GM18867 (cell line): ENCODE measurements at regions not wholly inside any gene's neighbourhood (a gene's known extent, or its start where the extent isn't known, plus 50 kb on each side); places are given as distances from the start of the nearest gene placed in this dataset.

Experiments
- ATAC-seq: cut with Tn5 transposase; IDR thresholded peaks from one replicate; pipeline ENCODE4 v1.9.1; 2021; ENCODE audit warnings: mild to moderate bottlenecking, moderate library complexity; ENCODE audit not compliant: unreplicated experiment

DNA sequence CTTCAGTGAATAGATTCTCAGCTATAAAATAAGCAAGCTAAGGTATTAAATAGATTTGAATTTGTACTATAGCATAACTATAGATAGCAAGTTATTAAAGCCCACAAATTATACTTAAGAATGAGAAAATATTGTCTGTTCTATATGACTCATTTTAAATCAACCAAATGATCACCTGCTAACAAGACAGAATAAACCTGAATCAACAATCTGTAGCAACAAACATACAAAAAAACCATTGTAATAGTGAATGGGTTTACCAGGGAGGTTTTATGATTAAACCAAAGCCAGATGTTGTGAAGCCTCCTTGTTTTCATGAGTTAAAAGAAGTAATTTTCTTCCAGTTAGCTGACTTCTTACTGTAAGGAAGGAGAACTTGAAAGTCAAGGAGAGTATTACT lies 71.9 kb upstream of the HTR1B start:
- ATAC-seq, result no peak

DNA sequence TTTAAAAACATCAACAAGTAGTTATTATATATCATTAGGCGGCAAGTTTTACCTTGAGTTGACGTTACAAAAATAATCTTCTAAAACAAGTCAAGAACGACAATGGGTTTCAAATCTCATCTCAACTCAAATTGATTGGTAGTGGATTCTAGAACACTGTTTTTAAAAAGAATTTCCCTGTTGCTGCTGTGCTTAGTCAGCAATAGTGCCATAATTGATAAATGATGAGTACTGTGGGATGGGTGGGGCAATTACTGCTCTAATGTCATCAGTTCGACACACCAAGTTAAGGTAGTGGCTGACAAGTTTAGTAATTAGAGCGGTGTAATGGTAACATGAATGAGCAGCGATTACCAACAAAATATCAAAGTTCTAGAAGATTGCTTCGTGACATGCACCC lies 73.4 kb upstream of the HTR1B start:
- no peak for ATAC-seq

DNA sequence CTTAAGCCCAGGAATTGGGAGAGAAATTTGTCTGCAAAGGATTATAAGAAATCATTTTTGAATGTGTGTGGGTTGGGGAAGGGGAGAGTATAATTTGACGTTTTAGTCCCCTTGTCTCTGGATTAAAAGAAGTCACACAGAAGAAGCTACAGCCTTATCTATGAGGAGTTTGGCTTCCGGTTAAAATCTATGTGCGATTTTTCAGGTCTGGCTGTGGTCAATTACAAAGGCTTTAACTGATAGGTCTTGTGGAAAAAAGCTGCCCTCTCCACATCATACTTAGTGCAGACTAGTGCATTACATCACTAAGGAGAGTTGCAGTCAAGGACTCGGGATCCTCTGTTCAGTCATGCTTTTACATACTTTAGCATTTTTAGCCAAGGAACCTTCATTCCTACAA lies 80.3 kb upstream of the HTR1B start:
- ATAC-seq, result no peak

DNA sequence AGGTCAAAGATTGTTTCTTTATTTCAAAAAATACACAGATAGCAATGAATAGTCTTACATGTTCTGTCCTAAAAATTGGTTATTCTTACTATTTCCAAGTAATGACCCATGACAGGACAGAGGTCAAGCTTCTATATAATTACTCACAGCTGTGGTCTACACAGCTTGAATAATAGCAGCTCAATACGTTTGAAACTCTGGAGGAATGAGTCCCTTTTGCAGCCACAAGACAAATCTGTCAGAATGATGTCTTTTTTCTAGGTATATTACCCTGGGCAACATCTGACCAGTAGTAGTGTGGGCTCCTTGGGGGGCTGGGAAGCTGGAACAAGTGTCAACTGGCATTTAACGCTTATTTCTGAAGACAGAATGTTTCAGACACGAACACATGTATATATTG lies 84.9 kb upstream of the HTR1B start:
- peak; percentile 42 for ATAC-seq

DNA sequence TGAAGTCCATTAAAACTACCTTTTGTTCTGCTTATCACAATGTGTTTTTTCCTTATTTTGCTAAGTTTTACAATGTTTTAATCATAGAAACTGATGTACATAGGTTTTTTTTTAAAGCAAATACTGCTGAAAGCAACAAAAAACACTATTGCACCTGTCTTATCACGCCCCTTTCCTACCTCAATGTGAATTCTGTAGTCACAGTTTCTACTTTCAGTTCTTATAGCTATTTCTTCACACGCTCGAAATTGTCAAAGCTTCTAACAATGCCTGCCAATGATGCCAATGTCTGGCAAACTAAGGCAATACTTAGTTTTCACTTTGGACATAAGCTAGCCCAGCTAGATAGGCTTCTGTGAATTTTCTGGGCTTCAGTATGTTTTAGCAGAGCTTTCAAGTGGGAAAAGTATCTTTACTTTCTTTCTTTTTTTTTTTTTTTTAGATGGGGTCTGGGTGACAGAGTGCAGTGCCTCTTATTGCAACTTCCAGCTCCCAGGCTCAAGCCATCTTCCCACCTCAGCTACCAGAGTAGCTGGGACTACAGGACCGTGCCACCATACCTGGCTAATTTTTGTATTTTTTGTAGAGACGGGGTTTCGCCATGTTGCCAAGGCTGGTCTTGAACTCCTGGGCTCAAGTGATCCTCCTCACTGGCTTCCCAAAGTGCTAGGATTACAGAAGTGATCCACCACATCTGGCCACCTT lies 85.5 kb upstream of the HTR1B start:
- ATAC-seq, result peak; percentile 65

DNA sequence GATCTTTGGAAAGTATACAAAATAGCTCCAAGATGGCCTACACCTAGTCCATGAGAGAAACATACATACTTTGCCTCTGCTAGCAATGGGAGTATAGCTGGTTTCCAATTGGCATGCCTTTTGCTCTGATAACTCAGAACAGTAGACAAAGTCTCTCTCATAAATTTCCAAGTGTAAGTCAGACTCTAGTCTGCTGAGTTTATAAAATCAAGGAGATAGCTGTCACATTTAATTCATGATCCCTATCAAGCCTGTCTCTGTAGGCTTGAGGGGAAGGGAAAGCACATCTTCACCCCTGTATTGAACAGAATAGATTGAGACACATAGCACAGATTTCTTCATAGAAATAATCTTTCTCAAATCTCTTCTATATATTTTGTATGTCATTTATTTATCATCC lies 87.8 kb upstream of the HTR1B start:
- no peak for ATAC-seq

DNA sequence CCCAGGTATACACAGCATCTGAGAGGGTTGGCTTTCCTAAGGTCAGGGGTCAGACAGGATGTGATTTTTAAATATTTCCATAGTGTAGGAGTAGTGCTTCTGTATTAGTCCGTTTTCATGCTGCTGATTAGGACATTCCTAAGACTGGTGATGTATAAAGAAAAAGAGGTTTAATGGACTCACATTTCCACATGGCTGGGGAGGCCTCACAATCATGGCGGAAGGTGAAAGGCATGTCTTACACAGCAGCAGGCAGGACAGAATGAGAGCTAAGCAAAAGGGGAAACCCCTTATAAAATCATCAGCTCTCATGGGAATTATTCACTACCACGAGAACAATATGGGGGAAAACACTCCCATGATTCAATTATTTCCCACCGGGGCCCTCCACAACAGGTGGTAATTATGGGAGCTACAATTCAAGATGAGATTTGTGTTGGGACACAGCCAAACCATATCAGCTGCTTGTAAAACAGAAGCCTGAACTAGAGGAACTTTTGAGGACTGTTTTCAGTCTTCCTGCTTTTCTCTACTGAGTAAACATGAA lies 91.0 kb upstream of the MEI4 start:
- ATAC-seq, result no peak

DNA sequence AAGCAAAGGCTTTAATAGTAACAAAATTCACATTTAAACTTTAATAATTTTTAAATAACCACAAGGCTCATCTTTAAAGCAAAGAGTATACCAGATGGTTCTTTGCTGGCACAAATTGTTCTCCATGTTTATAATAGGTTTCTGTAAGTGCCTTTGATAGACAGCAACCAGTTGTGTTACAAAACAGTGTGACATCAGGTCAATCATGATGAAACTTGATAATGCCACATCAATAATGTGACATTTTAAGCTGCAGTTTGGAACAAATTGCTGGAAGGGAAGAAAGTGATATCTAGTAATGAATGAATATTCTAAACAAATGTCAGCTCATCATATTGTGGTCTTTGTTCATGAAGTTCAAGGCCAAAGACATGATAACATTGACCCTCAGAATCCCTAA lies 87.5 kb upstream of the MEI4 start:
- ATAC-seq, result no peak

DNA sequence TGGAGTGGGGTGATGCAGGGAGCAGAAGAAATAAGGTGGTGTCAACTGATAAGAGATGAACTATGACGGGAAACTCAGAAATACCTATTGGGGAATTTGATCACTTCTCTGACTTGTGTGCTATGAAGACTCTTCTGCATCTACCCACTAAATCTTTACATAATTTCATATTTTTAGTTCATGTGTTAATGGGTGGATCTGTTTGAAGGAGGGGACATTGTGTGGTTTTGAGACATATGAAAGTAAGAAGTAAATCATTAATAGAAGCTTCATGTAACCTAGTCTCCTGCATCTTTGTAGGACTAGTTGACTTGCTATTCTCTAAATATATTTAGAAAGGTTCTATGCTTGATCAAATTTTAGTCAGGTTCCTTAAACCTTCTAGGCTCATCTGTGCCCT lies 86.6 kb upstream of the MEI4 start:
- peak; percentile 57 for ATAC-seq

DNA sequence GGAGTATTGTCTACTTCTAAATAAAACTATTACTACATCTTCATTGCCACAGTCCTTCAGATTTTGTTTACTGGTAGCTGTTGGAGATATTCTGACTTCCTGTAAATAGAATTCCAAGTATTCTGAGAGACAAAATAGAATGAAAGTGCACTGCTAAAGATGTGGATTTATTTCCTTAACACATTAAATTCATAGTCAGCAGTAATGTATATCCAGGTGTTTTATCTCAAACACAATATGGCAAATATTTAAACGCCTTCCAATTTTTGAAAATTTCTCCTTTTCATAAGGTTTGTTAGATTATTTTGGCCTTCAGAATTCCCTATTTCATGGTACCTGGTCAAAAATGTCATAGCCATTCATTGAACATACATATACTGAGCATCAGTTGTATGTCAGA lies 84.3 kb upstream of the MEI4 start:
- no peak for ATAC-seq

DNA sequence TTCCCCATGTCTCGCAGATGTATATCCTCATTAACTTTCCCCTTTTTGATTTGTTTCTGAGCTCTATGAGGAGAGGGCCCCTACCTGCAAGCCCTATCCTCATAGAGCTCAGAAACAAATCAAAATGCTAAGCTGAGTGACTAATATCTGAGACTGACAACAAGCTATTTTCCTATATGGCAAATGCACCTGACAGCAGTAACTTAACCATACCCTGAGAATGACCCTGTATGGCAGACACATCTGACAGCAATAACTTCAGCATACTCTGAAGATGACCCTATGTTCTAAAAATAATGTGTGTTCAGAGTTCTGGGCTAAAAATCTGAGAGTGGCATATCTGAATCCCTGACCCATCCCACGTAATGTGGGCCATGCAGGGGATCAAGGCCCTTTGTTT lies 79.0 kb upstream of the MEI4 start:
- ATAC-seq, result no peak

DNA sequence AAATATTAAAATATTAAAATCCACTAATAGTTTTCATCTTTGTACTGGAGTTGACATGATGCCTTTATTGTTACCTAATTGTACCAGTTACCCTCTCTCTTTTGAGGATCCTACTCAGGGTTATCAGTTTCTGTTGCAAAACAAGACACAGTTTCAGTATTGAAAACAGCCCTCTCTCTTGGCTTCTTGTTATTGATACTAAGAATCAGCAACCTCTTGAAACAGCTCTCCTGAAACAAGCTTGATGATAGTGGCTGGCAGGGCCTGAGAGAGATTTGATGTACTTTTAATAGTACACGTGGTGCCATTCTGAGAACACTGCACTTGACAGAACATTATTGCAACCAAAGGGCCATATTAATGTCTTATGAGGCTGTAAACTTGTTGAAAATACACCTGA lies 64.9 kb upstream of the MEI4 start:
- peak; percentile 97 for ATAC-seq
